ENCODE measurements at regions not wholly inside any gene's neighbourhood (a gene's known extent, or its start where the extent isn't known, plus 50 kb on each side); places are given as distances from the start of the nearest gene placed in this dataset.
"Not testable (repeated sequence)": the region's sequence is repeated elsewhere in the genome, so short reads cannot be mapped to it uniquely, and the experiment has no call there.

GRCh38 chr10:55629793-55630490, 731.1 kb downstream of the ZWINT start:
- intact Hi-C loops (cut with DNase I) = loop anchor here in 1 of 2 donors (10.0 kb wide), 1 partner anchor 255 kb away; no protein-coding TSS in a partner anchor
- peak; percentile 73 for DNase-seq (ENCODE audit: low spot score)

- intact Hi-C loops (cut with DNase I) = loop anchor here in 1 of 2 donors (10.0 kb wide), 1 partner anchor 253 kb away; no protein-coding TSS in a partner anchor
- peak; percentile 48 for DNase-seq (ENCODE audit: low spot score)
Observed at GRCh38 chr10:55628260-55628701, 732.8 kb downstream of the ZWINT start.

- DNase-seq (ENCODE audit: low spot score) = no peak
- intact Hi-C loops (cut with DNase I) = loop anchor here in 1 of 2 donors (10.0 kb wide), 1 partner anchor 253 kb away; no protein-coding TSS in a partner anchor
Observed at GRCh38 chr10:55627501-55628051, 733.5 kb downstream of the ZWINT start.

GRCh38 chr10:55601690-55602478, 759.2 kb downstream of the ZWINT start:
- intact Hi-C loops (cut with DNase I); DNase-seq (ENCODE audit: low spot score): not testable (repeated sequence)

- no peak for DNase-seq (ENCODE audit: low spot score)
- intact Hi-C loops (cut with DNase I) = no loop called here
Observed at GRCh38 chr10:55551603-55552002, 750.6 kb upstream of the PCDH15 start.

- intact Hi-C loops (cut with DNase I) = no loop called here
- DNase-seq (ENCODE audit: low spot score) = no peak
Observed at GRCh38 chr10:55550236-55550635, 749.2 kb upstream of the PCDH15 start.

GRCh38 chr10:55537497-55537896, 736.5 kb upstream of the PCDH15 start:
- intact Hi-C loops (cut with DNase I) = not testable (repeated sequence)

GRCh38 chr10:55519264-55519663, 718.2 kb upstream of the PCDH15 start:
- intact Hi-C loops (cut with DNase I) = no loop called here

More at GRCh38 chr10:55537497-55537896, 736.5 kb upstream of the PCDH15 start:
- DNase-seq (ENCODE audit: low spot score) = not testable (repeated sequence)

GRCh38 chr10:55518416-55518815, 717.4 kb upstream of the PCDH15 start:
- intact Hi-C loops (cut with DNase I); DNase-seq (ENCODE audit: low spot score): not testable (repeated sequence)

More at GRCh38 chr10:55519264-55519663, 718.2 kb upstream of the PCDH15 start:
- no peak for DNase-seq (ENCODE audit: low spot score)

- DNase-seq (ENCODE audit: low spot score) = no peak
- intact Hi-C loops (cut with DNase I) = no loop called here
Observed at GRCh38 chr10:55509168-55509567, 708.1 kb upstream of the PCDH15 start.

GRCh38 chr10:55500931-55501559, 700.0 kb upstream of the PCDH15 start:
- DNase-seq (ENCODE audit: low spot score) = no peak
- intact Hi-C loops (cut with DNase I) = no loop called here

- DNase-seq (ENCODE audit: low spot score) = no peak
- intact Hi-C loops (cut with DNase I) = no loop called here
Observed at GRCh38 chr10:55497893-55498499, 697.0 kb upstream of the PCDH15 start.

- intact Hi-C loops (cut with DNase I) = no loop called here
- DNase-seq (ENCODE audit: low spot score) = no peak
Observed at GRCh38 chr10:55495555-55495954, 694.5 kb upstream of the PCDH15 start.

GRCh38 chr10:55491712-55492111, 690.7 kb upstream of the PCDH15 start:
- DNase-seq (ENCODE audit: low spot score) = no peak

GRCh38 chr10:55485827-55486226, 684.8 kb upstream of the PCDH15 start:
- intact Hi-C loops (cut with DNase I) = no loop called here
- DNase-seq (ENCODE audit: low spot score) = no peak

More at GRCh38 chr10:55491712-55492111, 690.7 kb upstream of the PCDH15 start:
- intact Hi-C loops (cut with DNase I) = no loop called here

- intact Hi-C loops (cut with DNase I) = no loop called here
- DNase-seq (ENCODE audit: low spot score) = no peak
Observed at GRCh38 chr10:55476129-55476528, 675.1 kb upstream of the PCDH15 start.

- DNase-seq (ENCODE audit: low spot score) = no peak
- intact Hi-C loops (cut with DNase I) = no loop called here
Observed at GRCh38 chr10:55474258-55474657, 673.2 kb upstream of the PCDH15 start.

- no peak for DNase-seq (ENCODE audit: low spot score)
- intact Hi-C loops (cut with DNase I) = no loop called here
Observed at GRCh38 chr10:55470840-55471239, 669.8 kb upstream of the PCDH15 start.

Measured in posterior vena cava (tissue), 2 donors.